Right ventricle myocardium inferior (tissue), 1 donor: ENCODE measurements at regions not wholly inside any gene's neighbourhood (a gene's known extent, or its start where the extent isn't known, plus 50 kb on each side); places are given as distances from the start of the nearest gene placed in this dataset.
"Not testable (repeated sequence)": the region's sequence is repeated elsewhere in the genome, so short reads cannot be mapped to it uniquely, and the experiment has no call there.

ENCODE experiments used
- ATAC-seq: fragments of 200-7000 bp; cut with Tn5 transposase; one replicate; pipeline ENCODE4 v1.9.1; 2020; ENCODE audit warnings: mild to moderate bottlenecking, moderate library complexity
- DNase-seq: peaks from one replicate; pipeline ENCODE4 v3.0.0; 2021; ENCODE audit errors: missing footprints
- intact Hi-C: fragments of 100-400 bp; cut with DNase I; formaldehyde crosslinking; loops from one replicate; pipeline ENCODE4 v1.11.0; 2022
- donor health status: DM: no; HTN: yes; CAD: no; lungs with severe emphysema.

GRCh38 chr18:78813936-78814710, 165.5 kb upstream of the SALL3 start:
- DNase-seq (no peak), ATAC-seq (no peak)
- intact Hi-C loops: no loop called here

GRCh38 chr18:78814766-78815165, 164.9 kb upstream of the SALL3 start:
- DNase-seq (no peak), ATAC-seq (no peak)

GRCh38 chr18:78816114-78816513, 163.5 kb upstream of the SALL3 start:
- ATAC-seq (no peak), DNase-seq (no peak)
- intact Hi-C loops: no loop called here

More at GRCh38 chr18:78814766-78815165, 164.9 kb upstream of the SALL3 start:
- intact Hi-C loops: no loop called here

- no peak for DNase-seq
- intact Hi-C loops: no loop called here
- no peak for ATAC-seq
These were observed 162.7 kb upstream of the SALL3 start for GRCh38 chr18:78816916-78817315.

- ATAC-seq (no peak), DNase-seq (no peak)
- intact Hi-C loops: no loop called here
These were observed 161.1 kb upstream of the SALL3 start for GRCh38 chr18:78818495-78818894.

- no peak for ATAC-seq
- intact Hi-C loops: no loop called here
- no peak for DNase-seq
These were observed 160.7 kb upstream of the SALL3 start for GRCh38 chr18:78818961-78819360.

GRCh38 chr18:78820161-78820834, 159.3 kb upstream of the SALL3 start:
- DNase-seq (no peak), ATAC-seq (no peak)
- intact Hi-C loops: no loop called here

GRCh38 chr18:78821396-78821795, 158.2 kb upstream of the SALL3 start:
- intact Hi-C loops: no loop called here
- DNase-seq: no peak
- ATAC-seq: no peak

GRCh38 chr18:78822171-78822948, 157.3 kb upstream of the SALL3 start:
- no peak for DNase-seq
- intact Hi-C loops: no loop called here
- ATAC-seq: no peak

GRCh38 chr18:78822949-78823285, 156.7 kb upstream of the SALL3 start:
- intact Hi-C loops: no loop called here
- DNase-seq: no peak
- no peak for ATAC-seq

GRCh38 chr18:78825168-78825567, 154.4 kb upstream of the SALL3 start:
- intact Hi-C loops: no loop called here
- ATAC-seq (no peak), DNase-seq (no peak)

GRCh38 chr18:78826631-78827030, 153.0 kb upstream of the SALL3 start:
- intact Hi-C loops: no loop called here
- DNase-seq: no peak
- ATAC-seq: no peak

- intact Hi-C loops: no loop called here
These were observed 152.5 kb upstream of the SALL3 start for GRCh38 chr18:78827141-78827540.

GRCh38 chr18:78828131-78828530, 151.5 kb upstream of the SALL3 start:
- ATAC-seq (no peak), DNase-seq (no peak)
- intact Hi-C loops: no loop called here

More at GRCh38 chr18:78827141-78827540, 152.5 kb upstream of the SALL3 start:
- ATAC-seq (no peak), DNase-seq (no peak)

- intact Hi-C loops, ATAC-seq, DNase-seq: not testable (repeated sequence)
These were observed 150.6 kb upstream of the SALL3 start for GRCh38 chr18:78829026-78829425.

- intact Hi-C loops: no loop called here
- no peak for ATAC-seq
- DNase-seq: no peak
These were observed 149.5 kb upstream of the SALL3 start for GRCh38 chr18:78830161-78830560.

GRCh38 chr18:78830826-78831225, 148.8 kb upstream of the SALL3 start:
- intact Hi-C loops: no loop called here
- no peak for ATAC-seq
- no peak for DNase-seq

GRCh38 chr18:78831603-78832002, 148.0 kb upstream of the SALL3 start:
- no peak for DNase-seq
- no peak for ATAC-seq
- intact Hi-C loops: no loop called here

GRCh38 chr18:78833833-78834232, 145.8 kb upstream of the SALL3 start:
- DNase-seq: no peak

GRCh38 chr18:78836838-78837237, 142.8 kb upstream of the SALL3 start:
- no peak for DNase-seq
- no peak for ATAC-seq
- intact Hi-C loops: no loop called here

More at GRCh38 chr18:78833833-78834232, 145.8 kb upstream of the SALL3 start:
- intact Hi-C loops: no loop called here
- ATAC-seq: no peak
